ENCODE measurements at regions not wholly inside any gene's neighbourhood (a gene's known extent, or its start where the extent isn't known, plus 50 kb on each side); places are given as distances from the start of the nearest gene placed in this dataset.

- H3K36me3 ChIP-seq (replicated peaks; ENCODE audit: insufficient read depth, low read length), result no peaks in the 10 kb centered on the region
- no peaks in the 10 kb centered on the region for H3F3A ChIP-seq (ENCODE audit: insufficient read depth, low read length)
- no peaks in the 10 kb centered on the region for H3K9me2 ChIP-seq (replicated peaks; ENCODE audit: insufficient read depth, low read length)
- no peak overlapping the region for H3K9ac ChIP-seq (ENCODE audit: low read length)
- no peaks in the 10 kb centered on the region for H3K9me3 ChIP-seq (replicated peaks; ENCODE audit: insufficient read depth, low read length)
- H3K79me2 ChIP-seq (ENCODE audit: low read length), result no peaks in the 10 kb centered on the region
- DNase-seq, result no peak
- H4K20me1 ChIP-seq (ENCODE audit: insufficient read depth, low read length), result no peaks in the 10 kb centered on the region
- no peak overlapping the region for H2AFZ ChIP-seq (ENCODE audit: low read length)
- H3K27me3 ChIP-seq (replicated peaks; ENCODE audit: insufficient read depth, low read length), result no peaks in the 10 kb centered on the region
- no peak overlapping the region for H3K27ac ChIP-seq (ENCODE audit: low read length)
- no peaks in the 10 kb centered on the region for H3K4me1 ChIP-seq (ENCODE audit: low read length)
- no peak overlapping the region for H3K4me3 ChIP-seq (ENCODE audit: low read length)
- H3K4me2 ChIP-seq (ENCODE audit: low read depth, low read length), result no peak overlapping the region
- TF ChIP-seq CTCF (IDR thresholded peaks at IDR 0.05; ENCODE audit: low read length) (no peak), EZH2 (optimal IDR thresholded peaks at IDR 0.05; ENCODE audit: low read depth, low read length) (no peak), EZH2phosphoT487 (IDR thresholded peaks at IDR 0.05; ENCODE audit: low read length) (no peak)
Measured at GRCh38 chr16:7980133-7980483, 610.2 kb downstream of the TMEM114 start.

GRCh38 chr16:7979448-7980132 lies 610.7 kb downstream of the TMEM114 start:
- TF ChIP-seq EZH2 (optimal IDR thresholded peaks at IDR 0.05; ENCODE audit: low read depth, low read length), result no peak
- TF ChIP-seq EZH2phosphoT487 (IDR thresholded peaks at IDR 0.05; ENCODE audit: low read length), result no peak
- no peak for TF ChIP-seq CTCF (IDR thresholded peaks at IDR 0.05; ENCODE audit: low read length)
- Histone ChIP-seq H3K36me3 (replicated peaks; ENCODE audit: insufficient read depth, low read length) (no peaks in the 10 kb centered on the region), H3K27me3 (replicated peaks; ENCODE audit: insufficient read depth, low read length) (no peaks in the 10 kb centered on the region), H3F3A (ENCODE audit: insufficient read depth, low read length) (no peaks in the 10 kb centered on the region), H3K4me2 (ENCODE audit: low read depth, low read length) (no peak overlapping the region), H3K4me1 (ENCODE audit: low read length) (no peaks in the 10 kb centered on the region), H3K4me3 (ENCODE audit: low read length) (no peak overlapping the region), H3K9me3 (replicated peaks; ENCODE audit: insufficient read depth, low read length) (no peaks in the 10 kb centered on the region), H3K9me2 (replicated peaks; ENCODE audit: insufficient read depth, low read length) (no peaks in the 10 kb centered on the region), H2AFZ (ENCODE audit: low read length) (no peak overlapping the region), H3K27ac (ENCODE audit: low read length) (no peak overlapping the region), H4K20me1 (ENCODE audit: insufficient read depth, low read length) (no peaks in the 10 kb centered on the region), H3K79me2 (ENCODE audit: low read length) (no peaks in the 10 kb centered on the region), H3K9ac (ENCODE audit: low read length) (no peak overlapping the region)
- no peak for DNase-seq

- no peak overlapping the region for H3K4me3 ChIP-seq (ENCODE audit: low read length)
- H2AFZ ChIP-seq (ENCODE audit: low read length), result no peak overlapping the region
- no peaks in the 10 kb centered on the region for H3K9me2 ChIP-seq (replicated peaks; ENCODE audit: insufficient read depth, low read length)
- H3K4me1 ChIP-seq (ENCODE audit: low read length), result no peaks in the 10 kb centered on the region
- no peak overlapping the region for H3K27ac ChIP-seq (ENCODE audit: low read length)
- no peaks in the 10 kb centered on the region for H3K27me3 ChIP-seq (replicated peaks; ENCODE audit: insufficient read depth, low read length)
- no peak overlapping the region for H3K9ac ChIP-seq (ENCODE audit: low read length)
- no peaks in the 10 kb centered on the region for H3K9me3 ChIP-seq (replicated peaks; ENCODE audit: insufficient read depth, low read length)
- no peaks in the 10 kb centered on the region for H3F3A ChIP-seq (ENCODE audit: insufficient read depth, low read length)
- no peak overlapping the region for H3K4me2 ChIP-seq (ENCODE audit: low read depth, low read length)
- DNase-seq, result no peak
- H4K20me1 ChIP-seq (ENCODE audit: insufficient read depth, low read length), result no peaks in the 10 kb centered on the region
- no peaks in the 10 kb centered on the region for H3K36me3 ChIP-seq (replicated peaks; ENCODE audit: insufficient read depth, low read length)
- TF ChIP-seq EZH2phosphoT487 (IDR thresholded peaks at IDR 0.05; ENCODE audit: low read length) (no peak), CTCF (IDR thresholded peaks at IDR 0.05; ENCODE audit: low read length) (no peak), EZH2 (optimal IDR thresholded peaks at IDR 0.05; ENCODE audit: low read depth, low read length) (no peak)
- no peaks in the 10 kb centered on the region for H3K79me2 ChIP-seq (ENCODE audit: low read length)
Measured at GRCh38 chr16:7976563-7976962, 613.7 kb downstream of the TMEM114 start.

All from MM.1S (cell line).